HCT116 (cell line): ENCODE measurements at regions not wholly inside any gene's neighbourhood (a gene's known extent, or its start where the extent isn't known, plus 50 kb on each side); places are given as distances from the start of the nearest gene placed in this dataset.
"Not testable (repeated sequence)": the region's sequence is repeated elsewhere in the genome, so short reads cannot be mapped to it uniquely, and the experiment has no call there.

Experiments used
- ATAC-seq: fragments of 200-7000 bp; cut with Tn5 transposase; 2 replicates; pipeline ENCODE4 v1.9.1; 2020; ENCODE audit warnings: mild to moderate bottlenecking, moderate library complexity
- BruUV-seq: library from RNA; stranded (reverse); fragments of 400-500 nt; replicated peaks from 2 replicates; lab custom pipeline; 2021; lab: Mats Ljungman, UMichigan
- CTCF ChIA-PET: fragments of 300-600 bp; sonication (Branson Sonifier 250); formaldehyde crosslinking; loops from one replicate; lab custom pipeline; 2021; ENCODE audit warnings: antibody characterized with exemption; lab: Charles Lee
- POLR2A ChIA-PET: fragments of 300-600, 350-600 bp; sonication (Branson Sonifier 250); formaldehyde crosslinking; loops from one replicate; lab custom pipeline; 2021; ENCODE audit warnings: antibody characterized with exemption; lab: Charles Lee
- RAD21 ChIA-PET, 2 experiments: fragments of 300-600 bp; sonication (Branson Sonifier 250); formaldehyde crosslinking; loops; one replicate each; lab custom pipeline; 2023; ENCODE audit warnings: low total read pairs in 2 of 2; ENCODE audit not compliant: uncharacterized antibody in 2 of 2, unreplicated experiment in 2 of 2, low non-redundant PET in 1 of 2; lab: Charles Lee
- DNase-seq: peaks from one replicate; pipeline ENCODE4 v3.0.0-alpha.2; 2010; ENCODE audit warnings: low read depth, low spot score
- H2AFZ ChIP-seq: fragments of 200-600 bp; shearing (Covaris generic), sonication (generic); 2 replicates; pipeline ENCODE4 v1.6.1; 2017; ENCODE audit warnings: low read depth, mixed run types, mixed read lengths, antibody characterized with exemption, low read length; ENCODE audit not compliant: poor library complexity, severe bottlenecking
- H3K27ac ChIP-seq: 2 replicates; pipeline ENCODE4 v1.5.1; 2012; ENCODE audit warnings: low read depth, low read length
- H3K27me3 ChIP-seq: fragments of 200-600 bp; sonication (generic); 2 replicates; pipeline ENCODE4 v1.6.1; 2016; ENCODE audit warnings: mixed run types, low read length, mixed read lengths; ENCODE audit not compliant: insufficient read depth
- H3K36me3 ChIP-seq, 2 experiments: fragments of 200-500 bp in 1 of 2; fragments of 200-600 bp in 1 of 2; sonication (Bioruptor generic) in 1 of 2; sonication (generic) in 1 of 2; 2 replicates each; pipeline versions ENCODE4 v1.5.1 to v1.6.1; 2014 to 2016; ENCODE audit warnings: low read length in 2 of 2, inconsistent platforms in 1 of 2, mixed read lengths in 1 of 2, mixed run types in 1 of 2; ENCODE audit not compliant: insufficient read depth in 2 of 2, control insufficient read depth in 1 of 2
- H3K4me1 ChIP-seq, 2 experiments: fragments of 200-600 bp in 1 of 2; sonication (generic) in 1 of 2; 2 replicates each; pipeline versions ENCODE4 v1.5.1 to v1.6.1; 2012 to 2017; ENCODE audit warnings: low read length in 2 of 2, inconsistent platforms in 1 of 2, mild to moderate bottlenecking in 1 of 2, mixed read lengths in 1 of 2, mixed run types in 1 of 2, moderate library complexity in 1 of 2; ENCODE audit not compliant: insufficient read depth in 2 of 2, control insufficient read depth in 1 of 2
- H3K4me2 ChIP-seq: fragments of 200-600 bp; sonication (generic); 2 replicates; pipeline ENCODE4 v1.6.1; 2017; ENCODE audit warnings: mixed run types, low read length, mixed read lengths
- H3K4me3 ChIP-seq, 2 experiments: fragments of 200-600 bp in 1 of 2; sonication (generic) in 1 of 2; replicated peaks in 1 of 2; 2 replicates each; pipeline ENCODE4 v1.5.1; 2011 to 2016; ENCODE audit warnings: low read length in 2 of 2, control low read depth in 1 of 2, low read depth in 1 of 2, mild to moderate bottlenecking in 1 of 2, mixed read lengths in 1 of 2, mixed run types in 1 of 2
- H3K79me2 ChIP-seq: fragments of 200-600 bp; sonication (generic); 2 replicates; pipeline ENCODE4 v1.6.1; 2017; ENCODE audit warnings: mild to moderate bottlenecking, mixed run types, low read length, moderate library complexity, mixed read lengths; ENCODE audit not compliant: insufficient read depth
- H3K9ac ChIP-seq: fragments of 200-600 bp; sonication (generic); 2 replicates; pipeline ENCODE4 v1.6.1; 2016; ENCODE audit warnings: low read length, mixed read lengths
- H3K9me2 ChIP-seq: fragments of 200-600 bp; sonication (generic), shearing (Covaris generic); 2 replicates; pipeline ENCODE4 v1.6.1; 2017; ENCODE audit warnings: mixed run types, mild to moderate bottlenecking, moderate library complexity; ENCODE audit not compliant: insufficient read depth
- H3K9me3 ChIP-seq, 2 experiments: fragments of 200-500 bp in 1 of 2; fragments of 200-600 bp in 1 of 2; sonication (Bioruptor generic) in 1 of 2; sonication (generic) in 1 of 2; 2 replicates each; pipeline ENCODE4 v1.6.1; 2014 to 2017; ENCODE audit warnings: low read length in 2 of 2, mixed read lengths in 2 of 2, inconsistent platforms in 1 of 2, low read depth in 1 of 2, mild to moderate bottlenecking in 1 of 2, mixed run types in 1 of 2, moderate library complexity in 1 of 2; ENCODE audit not compliant: control insufficient read depth in 1 of 2, insufficient read depth in 1 of 2
- H4K20me1 ChIP-seq: fragments of 200-600 bp; sonication (generic), shearing (Covaris generic); 2 replicates; pipeline ENCODE4 v1.6.1; 2017; ENCODE audit warnings: mixed run types, mild to moderate bottlenecking, moderate library complexity; ENCODE audit not compliant: insufficient read depth
- CBX3 ChIP-seq: IDR thresholded peaks from 2 replicates; pipeline ENCODE4 v1.6.1; 2012; ENCODE audit warnings: low read depth
- CEBPB ChIP-seq: IDR thresholded peaks from 2 replicates; pipeline ENCODE4 v1.6.1; 2012; ENCODE audit warnings: low read depth
- EGR1 ChIP-seq: IDR thresholded peaks from 2 replicates; pipeline ENCODE4 v1.6.1; 2012; ENCODE audit warnings: low read depth
- ELF1 ChIP-seq: IDR thresholded peaks from 2 replicates; pipeline ENCODE4 v1.6.1; 2012; ENCODE audit warnings: low read depth, borderline replicate concordance
- EZH2phosphoT487 ChIP-seq: fragments of 200-600 bp; IDR thresholded peaks from 2 replicates; pipeline ENCODE4 v1.6.1; 2018; ENCODE audit warnings: antibody characterized with exemption, borderline replicate concordance
- FOSL1 ChIP-seq: IDR thresholded peaks from 2 replicates; pipeline ENCODE4 v1.6.1; 2012; ENCODE audit warnings: low read depth
- POLR2A ChIP-seq: IDR thresholded peaks from 2 replicates; pipeline ENCODE4 v1.7.0; 2011; ENCODE audit warnings: borderline replicate concordance; ENCODE audit not compliant: insufficient read depth, insufficient read length; ENCODE audit errors: extremely low read depth
- POLR2AphosphoS5 ChIP-seq: IDR thresholded peaks from 2 replicates; pipeline ENCODE4 v1.6.1; 2011; ENCODE audit warnings: mild to moderate bottlenecking, low read depth, low read length, moderate library complexity
- RAD21 ChIP-seq: IDR thresholded peaks from 2 replicates; pipeline ENCODE4 v1.6.1; 2012; ENCODE audit warnings: low read depth, mild to moderate bottlenecking
- SRF ChIP-seq: IDR thresholded peaks from 2 replicates; pipeline ENCODE4 v1.6.1; 2012; ENCODE audit warnings: low read depth
- YY1 ChIP-seq: IDR thresholded peaks from 2 replicates; pipeline ENCODE4 v1.6.1; 2011; ENCODE audit warnings: low read length, low read depth, moderate library complexity, mild to moderate bottlenecking; ENCODE audit not compliant: insufficient replicate concordance; ENCODE audit errors: extremely low read depth
- intact Hi-C: fragments of 100-400 bp; cut with micrococcal nuclease; formaldehyde crosslinking; loops from 2 replicates; pipeline ENCODE4 v1.10.0; 2022
- TF ChIP-seq, protein P1 (sequence below): IDR thresholded peaks from 2 replicates; pipeline ENCODE4 v1.6.1; 2012
- TF ChIP-seq, protein P2 (sequence below): IDR thresholded peaks from 2 replicates; pipeline ENCODE4 v1.6.1; 2011; ENCODE audit warnings: mild to moderate bottlenecking, low read length, moderate library complexity; ENCODE audit not compliant: insufficient replicate concordance; ENCODE audit errors: extremely low read depth
- TF ChIP-seq, protein P3 (sequence below): IDR thresholded peaks from 2 replicates; pipeline ENCODE4 v1.6.1; 2012

DNA sequence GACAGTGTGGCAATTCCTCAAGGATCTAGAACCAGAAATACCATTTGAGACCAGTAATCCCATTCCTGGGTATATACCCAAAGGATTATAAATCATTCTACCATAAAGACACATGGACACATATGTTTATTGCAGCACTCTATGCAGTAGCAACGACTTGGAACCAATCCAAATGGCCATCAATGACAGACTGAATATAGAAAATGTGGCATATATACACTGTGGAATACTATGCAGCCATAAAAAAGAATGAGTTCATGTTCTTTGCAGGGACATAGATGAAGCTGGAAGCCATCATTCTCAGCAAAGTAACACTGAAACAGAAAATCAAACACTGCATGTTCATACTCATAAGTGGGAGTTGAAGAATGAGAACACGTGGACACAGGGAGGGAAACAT is 91.7 kb downstream of the VPREB1 start:
- CTCF ChIA-PET, RAD21 ChIA-PET, POLR2A ChIA-PET, DNase-seq, H3K36me3 ChIP-seq, H3K27ac ChIP-seq, H3K9me2 ChIP-seq, intact Hi-C loops, ATAC-seq, BruUV-seq, H4K20me1 ChIP-seq, H3K9me3 ChIP-seq, H3K79me2 ChIP-seq, H2AFZ ChIP-seq, H3K4me2 ChIP-seq, H3K4me3 ChIP-seq, H3K4me1 ChIP-seq, H3K9ac ChIP-seq: not testable (repeated sequence)
- H3K27me3 ChIP-seq = peaks cover 57% of the 10 kb centered on the region; the same call in 1 of the 2 replicates

DNA sequence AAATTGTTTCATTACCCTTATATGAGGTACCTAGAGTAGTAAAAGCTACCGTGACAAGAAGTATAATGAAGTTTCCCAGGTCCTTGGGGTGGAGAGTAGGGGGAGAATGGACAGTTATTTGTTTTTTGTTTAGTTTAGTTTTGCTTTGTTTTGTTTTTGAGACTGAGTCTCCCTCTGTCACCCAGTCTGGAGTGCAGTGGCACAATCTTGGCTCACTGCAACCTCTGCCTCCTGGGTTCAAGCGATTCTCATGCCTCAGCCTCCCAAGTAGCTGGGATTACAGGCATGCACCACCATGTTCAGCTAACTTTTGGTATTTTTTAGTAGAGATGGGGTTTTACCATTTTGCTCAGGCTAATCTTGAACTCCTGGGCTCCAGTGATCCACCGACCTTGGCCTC is 94.2 kb downstream of the VPREB1 start:
- H3K27ac ChIP-seq, CTCF ChIA-PET, BruUV-seq, H3K9me2 ChIP-seq, intact Hi-C loops, RAD21 ChIA-PET, H3K79me2 ChIP-seq, DNase-seq, POLR2A ChIA-PET, H3K9me3 ChIP-seq, H3K4me3 ChIP-seq, H2AFZ ChIP-seq, H4K20me1 ChIP-seq, ATAC-seq, H3K4me1 ChIP-seq, H3K9ac ChIP-seq, H3K4me2 ChIP-seq, H3K36me3 ChIP-seq: not testable (repeated sequence)
- peaks cover 54% of the 10 kb centered on the region; the same call in 1 of the 2 replicates for H3K27me3 ChIP-seq

DNA sequence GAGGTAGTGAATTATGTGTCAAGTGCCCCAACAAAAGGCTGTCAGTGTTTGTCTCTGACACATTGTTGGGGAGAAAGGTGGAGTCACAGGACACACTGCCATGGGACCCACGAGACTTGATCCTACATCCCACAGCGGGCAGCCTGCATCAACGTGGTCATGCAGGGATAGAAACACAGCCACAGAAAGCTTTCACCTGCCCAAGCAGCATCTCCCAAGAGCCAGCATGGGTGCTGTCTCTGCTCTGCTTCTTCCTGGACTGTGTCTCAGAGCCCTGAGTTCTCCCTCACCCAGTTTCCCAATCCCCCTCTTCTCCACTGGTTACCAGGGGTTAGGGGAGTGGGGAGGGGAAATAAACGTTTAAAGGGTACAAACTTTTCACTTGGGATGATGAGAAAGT is 97.2 kb downstream of the VPREB1 start:
- no TSS peak for BruUV-seq
- no peak for TF ChIP-seq SRF
- no peak for TF ChIP-seq ELF1
- TF ChIP-seq POLR2AphosphoS5 = no peak
- TF ChIP-seq CEBPB = no peak
- no peak for TF ChIP-seq YY1
- TF ChIP-seq EGR1 = no peak
- TF ChIP-seq, protein P1, sequence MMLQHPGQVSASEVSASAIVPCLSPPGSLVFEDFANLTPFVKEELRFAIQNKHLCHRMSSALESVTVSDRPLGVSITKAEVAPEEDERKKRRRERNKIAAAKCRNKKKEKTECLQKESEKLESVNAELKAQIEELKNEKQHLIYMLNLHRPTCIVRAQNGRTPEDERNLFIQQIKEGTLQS = no peak
- TF ChIP-seq, protein P2, sequence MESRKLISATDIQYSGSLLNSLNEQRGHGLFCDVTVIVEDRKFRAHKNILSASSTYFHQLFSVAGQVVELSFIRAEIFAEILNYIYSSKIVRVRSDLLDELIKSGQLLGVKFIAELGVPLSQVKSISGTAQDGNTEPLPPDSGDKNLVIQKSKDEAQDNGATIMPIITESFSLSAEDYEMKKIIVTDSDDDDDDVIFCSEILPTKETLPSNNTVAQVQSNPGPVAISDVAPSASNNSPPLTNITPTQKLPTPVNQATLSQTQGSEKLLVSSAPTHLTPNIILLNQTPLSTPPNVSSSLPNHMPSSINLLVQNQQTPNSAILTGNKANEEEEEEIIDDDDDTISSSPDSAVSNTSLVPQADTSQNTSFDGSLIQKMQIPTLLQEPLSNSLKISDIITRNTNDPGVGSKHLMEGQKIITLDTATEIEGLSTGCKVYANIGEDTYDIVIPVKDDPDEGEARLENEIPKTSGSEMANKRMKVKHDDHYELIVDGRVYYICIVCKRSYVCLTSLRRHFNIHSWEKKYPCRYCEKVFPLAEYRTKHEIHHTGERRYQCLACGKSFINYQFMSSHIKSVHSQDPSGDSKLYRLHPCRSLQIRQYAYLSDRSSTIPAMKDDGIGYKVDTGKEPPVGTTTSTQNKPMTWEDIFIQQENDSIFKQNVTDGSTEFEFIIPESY = no peak
- no peak for TF ChIP-seq EZH2phosphoT487
- TF ChIP-seq POLR2A = no peak
- TF ChIP-seq, protein P3, sequence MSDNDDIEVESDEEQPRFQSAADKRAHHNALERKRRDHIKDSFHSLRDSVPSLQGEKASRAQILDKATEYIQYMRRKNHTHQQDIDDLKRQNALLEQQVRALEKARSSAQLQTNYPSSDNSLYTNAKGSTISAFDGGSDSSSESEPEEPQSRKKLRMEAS = no peak
- no peak for TF ChIP-seq CBX3
- TF ChIP-seq RAD21 = no peak
- no peak for TF ChIP-seq FOSL1

More for the DNA sequence above, 97.2 kb downstream of the VPREB1 start:
- ChIA-PET CTCF (no interaction called here), POLR2A (no interaction called here), RAD21 (no interaction called here)
- Histone ChIP-seq H3K4me2 (no peak overlapping the region), H3K27ac (no peak overlapping the region), H3K9me2 (no peaks in the 10 kb centered on the region), H4K20me1 (no peaks in the 10 kb centered on the region), H3K9ac (no peak overlapping the region), H3K4me1 (no peaks in the 10 kb centered on the region), H3K27me3 (peaks cover 30% of the 10 kb centered on the region; the same call in 1 of the 2 replicates), H3K9me3 (no peaks in the 10 kb centered on the region), H2AFZ (no peak overlapping the region), H3K79me2 (no peaks in the 10 kb centered on the region), H3K36me3 (no peaks in the 10 kb centered on the region), H3K4me3 (no peak overlapping the region)
- intact Hi-C loops = loop anchor here (10.0 kb wide), 1 partner anchor 137 kb away; no protein-coding TSS in a partner anchor
- ATAC-seq (no peak), DNase-seq (no peak)
